GM21447 (cell line): ENCODE measurements at regions not wholly inside any gene's neighbourhood (a gene's known extent, or its start where the extent isn't known, plus 50 kb on each side); places are given as distances from the start of the nearest gene placed in this dataset.

Experiments used
- ATAC-seq: cut with Tn5 transposase; IDR thresholded peaks from one replicate; pipeline ENCODE4 v1.9.1; 2021; ENCODE audit not compliant: unreplicated experiment

DNA sequence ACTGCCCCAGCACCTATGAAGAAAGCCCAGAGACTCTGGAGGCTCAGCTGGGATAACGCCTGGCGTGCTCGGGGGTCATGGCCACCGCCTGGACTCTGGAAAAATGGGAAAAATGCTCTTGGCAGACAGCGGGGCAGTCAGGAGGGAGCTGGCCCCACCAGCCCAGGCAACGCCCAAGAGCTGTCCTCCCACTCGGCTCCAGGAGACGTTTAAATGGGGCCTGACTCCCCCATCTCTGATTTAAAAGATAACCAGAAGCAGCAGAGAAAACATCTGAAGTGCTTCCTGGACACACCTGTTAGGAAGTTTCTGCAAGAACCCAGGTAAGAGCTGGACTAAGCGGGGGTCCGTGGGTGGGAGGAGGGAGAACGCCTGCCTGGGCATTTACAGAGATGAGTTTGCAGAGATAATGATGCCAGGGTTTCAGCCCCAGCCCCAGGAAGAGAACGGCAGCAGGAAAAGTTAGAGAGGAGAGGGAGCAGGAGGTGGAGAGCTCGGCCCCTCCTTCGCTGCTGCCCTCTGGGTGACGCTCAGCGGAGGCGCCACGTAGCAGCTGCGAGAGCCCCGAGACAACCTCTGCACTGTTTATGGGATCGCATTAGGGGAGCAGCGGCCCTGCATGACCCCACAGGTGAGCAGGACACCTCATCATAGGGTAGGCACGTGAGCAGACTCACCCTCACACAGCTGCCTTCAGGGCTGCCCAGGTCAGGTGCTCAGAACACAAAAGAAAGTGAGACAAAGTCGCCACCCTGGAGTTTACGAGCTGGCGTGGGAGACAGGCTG lies 83.5 kb upstream of the INSIG1 start:
- no peak for ATAC-seq

- ATAC-seq, result no peak
Observed at GRCh38 chr7:155215576-155216325, 81.9 kb upstream of the INSIG1 start.

DNA sequence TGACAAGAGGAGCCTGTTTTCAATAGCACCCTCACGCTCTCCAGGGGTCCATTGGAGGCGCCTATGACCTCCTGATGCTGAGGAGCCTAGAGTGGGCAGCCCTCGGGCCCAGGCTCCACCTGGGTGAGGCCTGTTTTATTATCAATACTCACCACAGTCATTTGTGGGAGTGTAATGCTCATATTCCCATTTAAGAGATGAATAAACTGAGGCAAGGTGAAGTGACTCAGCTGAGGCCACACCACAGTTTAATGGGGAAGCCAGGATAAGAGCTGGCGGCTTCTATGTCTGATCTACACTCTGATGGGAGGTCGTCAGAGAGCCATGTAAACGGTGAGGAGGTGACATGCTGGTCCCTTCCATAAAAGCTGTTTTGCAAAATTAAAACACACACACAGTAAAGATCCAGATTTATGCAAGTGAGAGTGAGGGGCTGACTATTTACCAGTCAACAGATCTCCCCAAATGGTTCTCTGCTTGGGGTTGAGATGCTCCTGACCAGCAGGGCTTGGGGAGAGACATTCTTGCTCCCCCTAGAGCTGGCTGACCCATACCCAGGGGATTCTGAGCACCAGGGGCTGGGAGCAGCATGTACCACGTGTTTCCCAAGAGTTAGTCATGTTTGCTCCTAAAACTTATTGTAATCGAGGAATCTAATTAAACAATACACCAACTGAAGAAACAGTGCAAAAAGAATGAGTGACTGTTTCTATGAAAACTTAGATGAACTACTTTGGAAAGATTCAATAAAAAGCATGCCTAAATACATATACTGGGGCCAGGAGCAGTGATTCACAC lies 81.0 kb upstream of the INSIG1 start:
- no peak for ATAC-seq

DNA sequence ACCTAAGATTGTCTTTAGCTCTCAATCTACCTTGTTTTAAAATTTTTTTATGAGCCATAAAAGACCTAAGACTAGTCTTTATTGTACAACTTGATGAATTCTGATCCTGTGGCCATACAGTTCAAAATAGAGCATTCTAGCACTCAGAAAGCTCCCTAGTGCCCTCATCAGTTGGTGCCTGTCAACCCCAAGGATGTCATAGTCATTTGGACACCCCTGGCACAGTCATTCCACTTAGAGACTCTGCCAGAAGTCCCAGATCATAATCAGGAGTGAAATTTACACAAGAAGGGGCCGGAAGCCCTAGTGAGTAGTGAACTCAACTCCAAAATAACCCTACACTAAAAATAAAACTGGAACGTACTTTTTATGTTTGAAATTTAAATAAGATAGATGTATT lies 80.0 kb upstream of the INSIG1 start:
- peak; percentile 45 for ATAC-seq

- no peak for ATAC-seq
Observed at GRCh38 chr7:155218276-155219153, 79.2 kb upstream of the INSIG1 start.

GRCh38 chr7:155219154-155219531 lies 78.5 kb upstream of the INSIG1 start:
- no peak for ATAC-seq

GRCh38 chr7:155219947-155220769 lies 77.5 kb upstream of the INSIG1 start:
- no peak for ATAC-seq

DNA sequence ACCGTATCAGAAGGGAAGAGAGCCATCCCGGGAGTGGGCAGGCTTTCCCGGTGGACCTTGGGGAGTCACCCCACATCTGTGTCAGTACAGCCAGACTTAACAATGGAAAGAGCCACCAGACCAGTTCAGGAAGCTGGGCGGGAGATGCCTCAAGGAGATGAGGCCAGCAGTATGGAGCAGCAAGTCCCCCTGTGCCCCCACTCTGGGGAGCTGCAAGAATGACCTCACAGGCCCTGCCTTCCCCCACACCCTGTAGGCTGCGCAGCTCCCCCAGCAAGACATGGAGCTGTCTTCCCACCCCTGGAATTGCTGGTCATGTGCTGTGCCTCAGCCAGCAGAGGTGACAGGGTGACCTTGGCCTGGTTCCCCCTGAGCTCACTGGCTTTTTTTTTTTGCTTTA lies 76.8 kb upstream of the INSIG1 start:
- no peak for ATAC-seq

DNA sequence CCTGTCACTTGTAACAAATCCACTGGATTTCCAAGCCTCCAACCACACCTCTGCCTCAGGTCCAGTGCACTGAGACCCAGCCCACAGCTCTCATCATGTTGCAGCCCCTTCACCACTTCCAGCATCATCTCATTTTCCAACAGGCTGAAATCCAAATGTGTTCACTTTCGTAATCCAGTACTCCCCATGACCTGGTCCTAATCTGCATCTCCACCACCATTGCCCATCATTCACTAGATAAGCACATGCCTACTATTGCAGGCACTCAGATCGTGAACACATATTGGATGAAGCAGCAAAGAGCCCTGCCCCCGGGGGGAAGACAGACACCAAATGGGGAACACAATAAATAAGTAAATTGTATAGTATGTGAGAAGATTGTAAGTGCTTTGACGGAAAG lies 76.1 kb upstream of the INSIG1 start:
- no peak for ATAC-seq

GRCh38 chr7:155222061-155222460 lies 75.6 kb upstream of the INSIG1 start:
- ATAC-seq, result no peak

DNA sequence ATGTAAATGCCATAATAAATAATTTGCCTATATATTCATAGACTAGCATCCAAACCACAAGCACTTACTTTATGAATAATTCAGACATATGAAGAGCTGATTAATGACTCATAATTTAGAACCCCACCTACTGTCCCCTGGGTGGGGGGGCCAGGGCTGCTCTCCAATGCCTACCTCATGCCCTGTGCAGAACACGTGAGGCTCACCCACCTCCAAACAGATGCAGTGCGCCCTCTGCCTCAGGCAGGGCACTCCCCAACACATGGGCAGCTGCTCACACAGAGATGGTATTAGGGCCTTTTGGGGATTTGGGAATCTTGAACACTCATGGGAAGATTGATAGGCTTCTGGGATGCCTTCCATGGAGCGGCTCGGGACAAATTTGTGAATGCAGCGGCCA lies 75.1 kb upstream of the INSIG1 start:
- no peak for ATAC-seq

DNA sequence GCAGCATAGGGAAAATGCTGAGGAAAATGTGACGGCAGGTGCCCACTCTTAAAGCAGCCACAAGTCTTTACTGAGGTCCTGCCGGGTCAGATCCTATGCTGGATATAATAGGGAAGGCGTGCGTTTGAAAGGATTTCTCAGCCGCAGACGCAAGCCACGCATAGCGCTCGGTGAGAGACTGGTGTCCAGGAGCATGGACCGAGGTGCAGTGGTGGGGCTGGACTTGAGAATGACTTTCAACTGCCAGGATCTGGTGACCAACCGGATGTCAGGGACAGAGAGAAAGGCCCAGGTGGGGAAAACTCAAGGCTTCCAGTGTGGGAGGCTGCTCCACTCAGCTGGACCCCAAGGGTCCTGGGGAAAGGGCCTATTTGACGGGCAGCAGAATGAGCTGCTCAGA lies 74.7 kb upstream of the INSIG1 start:
- ATAC-seq, result no peak

- ATAC-seq, result no peak
Observed at GRCh38 chr7:155223503-155223902, 74.2 kb upstream of the INSIG1 start.

DNA sequence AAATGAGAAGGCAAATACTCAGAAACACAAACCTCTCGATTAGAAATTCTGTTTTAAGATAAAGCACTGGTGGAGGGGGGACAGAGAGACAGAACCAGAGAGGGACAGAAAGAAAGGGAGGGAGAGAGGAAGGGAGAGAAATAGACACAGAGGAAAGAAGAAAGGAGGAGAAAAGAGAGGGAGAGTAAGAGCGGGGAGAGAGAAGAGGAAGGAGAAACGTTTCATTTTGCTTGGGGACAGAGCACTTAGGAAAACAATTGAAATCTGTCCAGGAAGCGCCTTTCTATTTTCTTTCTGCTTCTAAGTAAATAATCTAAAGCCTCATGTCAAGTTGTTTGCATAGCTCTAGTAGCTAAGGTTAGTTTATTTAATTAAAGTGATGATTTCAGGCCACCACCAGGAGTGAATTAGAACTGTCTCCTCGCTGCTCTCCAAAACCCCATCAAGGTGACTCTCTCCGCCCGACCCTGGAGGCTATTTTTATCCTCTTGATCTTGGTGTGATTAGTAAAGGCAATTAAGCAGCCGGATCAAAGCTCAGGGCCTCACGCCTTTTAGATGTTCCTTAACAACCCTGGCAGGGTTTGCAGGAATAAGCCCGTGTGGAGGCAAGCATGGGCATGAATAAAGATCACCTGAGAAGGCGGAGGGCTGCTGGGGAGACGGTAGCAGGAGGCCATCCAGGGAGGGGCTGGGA lies 73.4 kb upstream of the INSIG1 start:
- no peak for ATAC-seq

GRCh38 chr7:155225095-155225494 lies 72.6 kb upstream of the INSIG1 start:
- no peak for ATAC-seq

DNA sequence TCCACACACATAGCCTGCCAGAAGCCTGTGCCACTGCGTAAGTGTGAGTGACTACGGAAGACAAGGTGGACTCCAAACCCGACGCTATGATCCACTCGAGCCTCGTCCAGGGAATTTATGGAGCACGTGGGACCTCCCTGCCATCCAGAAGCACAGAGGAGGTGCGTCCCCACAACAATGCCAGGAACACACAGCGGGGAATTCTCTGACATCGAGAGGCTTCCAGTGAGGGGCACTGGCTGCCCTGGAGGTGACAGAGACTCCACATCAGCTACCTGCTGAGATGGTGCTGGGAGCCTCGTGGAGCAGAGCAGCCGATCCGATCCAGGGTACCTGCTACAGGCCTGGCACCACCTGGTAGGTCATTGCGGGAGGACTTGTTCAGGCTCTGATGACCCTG lies 72.2 kb upstream of the INSIG1 start:
- ATAC-seq, result no peak

DNA sequence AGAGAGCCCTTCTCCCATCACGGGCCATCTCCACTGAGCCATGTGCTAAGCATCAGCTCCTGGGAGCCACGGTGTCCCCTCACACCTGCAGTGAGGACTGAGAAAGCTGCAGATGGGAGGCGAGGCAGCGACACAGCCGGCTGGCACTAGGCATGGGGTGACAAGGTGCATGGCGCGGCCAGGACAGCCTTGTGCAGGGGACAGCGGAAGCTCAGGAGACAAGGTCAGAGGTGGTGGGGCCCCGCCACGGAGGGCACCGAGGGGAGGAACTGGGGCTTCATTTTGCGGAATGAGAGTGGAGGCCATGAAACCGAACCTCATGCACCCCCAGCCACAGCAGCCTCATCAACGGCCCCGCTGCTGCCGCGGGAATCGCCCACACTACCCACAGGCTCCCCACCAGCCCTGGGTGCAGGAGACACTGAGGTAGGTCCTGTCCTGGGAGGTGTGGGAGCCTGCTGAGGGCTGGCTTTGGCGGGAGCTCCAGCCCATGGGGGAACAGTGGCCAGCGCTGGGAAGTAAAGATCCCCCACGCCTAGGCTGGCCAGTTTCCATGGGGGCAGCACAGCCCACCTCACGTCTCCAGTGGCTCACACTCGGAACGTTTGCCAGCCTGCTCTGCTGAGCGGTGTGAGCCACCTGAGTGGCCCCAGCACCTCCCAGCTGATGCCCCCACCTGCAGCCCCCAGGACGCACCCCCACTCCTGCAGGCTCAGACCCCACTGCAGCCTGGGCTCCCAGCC lies 71.2 kb upstream of the INSIG1 start:
- ATAC-seq, result no peak

DNA sequence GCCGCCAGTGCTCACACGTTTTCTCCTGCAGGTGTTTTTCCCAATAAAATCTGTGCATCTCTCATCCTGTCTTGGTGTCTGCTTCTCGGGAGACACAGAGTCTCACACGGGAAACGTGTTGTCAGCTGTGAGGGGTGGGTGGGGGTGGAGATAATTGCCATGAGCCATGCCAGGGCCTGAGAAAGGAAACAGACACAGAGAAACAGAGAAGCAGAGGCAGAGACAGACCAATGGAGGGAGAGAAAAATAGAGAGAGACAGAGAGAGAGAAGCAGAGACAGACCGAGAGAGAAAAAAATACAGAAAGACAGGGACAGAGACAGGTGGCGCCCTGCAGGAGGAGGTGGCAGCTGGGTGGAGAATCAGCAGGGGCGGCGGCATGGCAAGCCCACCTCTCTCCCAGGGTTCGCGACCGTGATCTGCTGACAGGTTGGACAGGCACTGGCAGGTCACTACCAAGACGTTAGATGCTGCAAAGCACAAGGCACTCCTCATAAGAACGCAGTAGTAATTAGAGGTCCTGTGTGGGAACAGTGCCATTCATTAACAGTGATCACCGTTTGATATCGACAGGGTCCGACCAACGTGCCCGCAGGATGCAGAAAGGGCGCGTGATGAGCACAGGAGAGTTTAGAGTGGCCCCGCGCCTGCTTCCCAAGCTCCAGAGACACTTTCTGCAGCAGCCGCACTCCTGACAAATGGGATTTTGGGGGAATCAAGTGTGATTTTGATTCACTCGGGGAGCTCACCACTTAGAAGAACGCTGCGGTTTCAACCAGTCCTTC lies 70.5 kb upstream of the INSIG1 start:
- ATAC-seq, result no peak
